Prostate gland (tissue), 2 donors: ENCODE measurements at regions not wholly inside any gene's neighbourhood (a gene's known extent, or its start where the extent isn't known, plus 50 kb on each side); places are given as distances from the start of the nearest gene placed in this dataset.

Experiments
- DNase-seq: peaks from one replicate; pipeline ENCODE4 v3.0.0-alpha.2; 2019; ENCODE audit warnings: low spot score
- H3K27ac ChIP-seq, 2 donors: fragments of 200-600 bp; sonication (generic); 2 replicates each; pipeline ENCODE4 v1.5.1; 2017 to 2019
- H3K27me3 ChIP-seq: fragments of 200-600 bp; sonication (generic); replicated peaks from 2 replicates; pipeline ENCODE4 v1.5.1; 2019; ENCODE audit not compliant: insufficient read depth
- H3K36me3 ChIP-seq, 2 donors: fragments of 200-600 bp; sonication (generic); 1 replicate in 1 of 2; 2 replicates in 1 of 2; pipeline versions ENCODE4 v1.5.1 to v1.8.1; 2017 to 2019
- H3K4me1 ChIP-seq: fragments of 200-600 bp; sonication (generic); replicated peaks from 2 replicates; pipeline ENCODE4 v1.5.1; 2019
- H3K4me3 ChIP-seq, 2 donors: fragments of 200-600 bp; sonication (generic); 2 replicates each; pipeline ENCODE4 v1.5.1; 2017 to 2019
- H3K9me3 ChIP-seq: fragments of 200-600 bp; sonication (generic); 2 replicates; pipeline ENCODE4 v1.5.1; 2017
- POLR2A ChIP-seq: fragments of 450-650 bp; IDR thresholded peaks from one replicate; pipeline ENCODE4 v1.6.1; 2016; ENCODE audit warnings: antibody characterized with exemption, mild to moderate bottlenecking
- POLR2AphosphoS5 ChIP-seq: sonication (generic); formaldehyde crosslinking; IDR thresholded peaks from one replicate; pipeline ENCODE4 v1.6.1; 2017; ENCODE audit warnings: antibody characterized with exemption
- WGBS: methylation state at CpG from one replicate; pipeline ENCODE4 v1.1.5; 2018; 5-methylcytosine and 5-hydroxymethylcytosine counted together
- intact Hi-C: fragments of 100-400 bp; cut with DNase I; formaldehyde crosslinking; loops from one replicate; pipeline ENCODE4 v1.14.2; 2022
- TF ChIP-seq, protein P1 (sequence below), 4 experiments: fragments of 200-600 bp in 2 of 4; fragments of 450-650 bp in 2 of 4; sonication (generic) in 2 of 4; IDR thresholded peaks; 1 replicate in 3 of 4; 2 replicates in 1 of 4; pipeline ENCODE4 v1.5.1; 2016 to 2019; ENCODE audit warnings: antibody characterized with exemption in 4 of 4, mild to moderate bottlenecking in 2 of 4, moderate library complexity in 2 of 4

GRCh38 chr17:65393514-65393913 is 167.9 kb downstream of the AXIN2 start:
- no peak overlapping the region for H3K27ac ChIP-seq
- H3K27me3 ChIP-seq: no peaks in the 10 kb centered on the region
- H3K4me3 ChIP-seq: no peak overlapping the region
- no peaks in the 10 kb centered on the region for H3K4me1 ChIP-seq
- TF ChIP-seq, protein P1, sequence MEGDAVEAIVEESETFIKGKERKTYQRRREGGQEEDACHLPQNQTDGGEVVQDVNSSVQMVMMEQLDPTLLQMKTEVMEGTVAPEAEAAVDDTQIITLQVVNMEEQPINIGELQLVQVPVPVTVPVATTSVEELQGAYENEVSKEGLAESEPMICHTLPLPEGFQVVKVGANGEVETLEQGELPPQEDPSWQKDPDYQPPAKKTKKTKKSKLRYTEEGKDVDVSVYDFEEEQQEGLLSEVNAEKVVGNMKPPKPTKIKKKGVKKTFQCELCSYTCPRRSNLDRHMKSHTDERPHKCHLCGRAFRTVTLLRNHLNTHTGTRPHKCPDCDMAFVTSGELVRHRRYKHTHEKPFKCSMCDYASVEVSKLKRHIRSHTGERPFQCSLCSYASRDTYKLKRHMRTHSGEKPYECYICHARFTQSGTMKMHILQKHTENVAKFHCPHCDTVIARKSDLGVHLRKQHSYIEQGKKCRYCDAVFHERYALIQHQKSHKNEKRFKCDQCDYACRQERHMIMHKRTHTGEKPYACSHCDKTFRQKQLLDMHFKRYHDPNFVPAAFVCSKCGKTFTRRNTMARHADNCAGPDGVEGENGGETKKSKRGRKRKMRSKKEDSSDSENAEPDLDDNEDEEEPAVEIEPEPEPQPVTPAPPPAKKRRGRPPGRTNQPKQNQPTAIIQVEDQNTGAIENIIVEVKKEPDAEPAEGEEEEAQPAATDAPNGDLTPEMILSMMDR (IDR thresholded peaks at IDR 0.05): no peak
- TF ChIP-seq POLR2AphosphoS5: no peak
- TF ChIP-seq POLR2A: no peak
- 61% methylated on average over 4 of the region's 4 CpGs for WGBS
- no peaks in the 10 kb centered on the region for H3K9me3 ChIP-seq
- intact Hi-C loops: no loop called here
- no peak for DNase-seq
- H3K36me3 ChIP-seq: no peaks in the 10 kb centered on the region

GRCh38 chr17:65389949-65390348 is 171.5 kb downstream of the AXIN2 start:
- no peaks in the 10 kb centered on the region for H3K4me1 ChIP-seq
- H3K36me3 ChIP-seq: no peaks in the 10 kb centered on the region
- no peaks in the 10 kb centered on the region for H3K27me3 ChIP-seq
- TF ChIP-seq POLR2AphosphoS5 (no peak), POLR2A (no peak)
- TF ChIP-seq, protein P1 (IDR thresholded peaks at IDR 0.05): no peak
- H3K27ac ChIP-seq: no peak overlapping the region
- intact Hi-C loops: no loop called here
- no peak overlapping the region for H3K4me3 ChIP-seq
- 66% methylated on average over 4 of the region's 4 CpGs for WGBS
- no peaks in the 10 kb centered on the region for H3K9me3 ChIP-seq
- no peak for DNase-seq

- no peaks in the 10 kb centered on the region for H3K9me3 ChIP-seq
- H3K27ac ChIP-seq: no peak overlapping the region
- no peaks in the 10 kb centered on the region for H3K36me3 ChIP-seq
- no peaks in the 10 kb centered on the region for H3K4me1 ChIP-seq
- no peak for TF ChIP-seq POLR2AphosphoS5
- TF ChIP-seq, protein P1 (IDR thresholded peaks at IDR 0.05): no peak
- no peak for TF ChIP-seq POLR2A
- H3K4me3 ChIP-seq: no peak overlapping the region
- no peaks in the 10 kb centered on the region for H3K27me3 ChIP-seq
- 54% methylated on average over 1 of the region's 1 CpG for WGBS
- no peak for DNase-seq
- intact Hi-C loops: no loop called here
Observed at GRCh38 chr17:65389426-65389825, 172.0 kb downstream of the AXIN2 start.

GRCh38 chr17:65388911-65389310 is 172.5 kb downstream of the AXIN2 start:
- intact Hi-C loops: no loop called here
- no peaks in the 10 kb centered on the region for H3K4me1 ChIP-seq
- no peaks in the 10 kb centered on the region for H3K9me3 ChIP-seq
- no peak for DNase-seq
- WGBS: 61% methylated on average over 1 of the region's 1 CpG
- H3K4me3 ChIP-seq: no peak overlapping the region
- TF ChIP-seq, protein P1 (IDR thresholded peaks at IDR 0.05): no peak
- TF ChIP-seq POLR2AphosphoS5 (no peak), POLR2A (no peak)
- no peak overlapping the region for H3K27ac ChIP-seq
- no peaks in the 10 kb centered on the region for H3K36me3 ChIP-seq
- H3K27me3 ChIP-seq: no peaks in the 10 kb centered on the region

DNA sequence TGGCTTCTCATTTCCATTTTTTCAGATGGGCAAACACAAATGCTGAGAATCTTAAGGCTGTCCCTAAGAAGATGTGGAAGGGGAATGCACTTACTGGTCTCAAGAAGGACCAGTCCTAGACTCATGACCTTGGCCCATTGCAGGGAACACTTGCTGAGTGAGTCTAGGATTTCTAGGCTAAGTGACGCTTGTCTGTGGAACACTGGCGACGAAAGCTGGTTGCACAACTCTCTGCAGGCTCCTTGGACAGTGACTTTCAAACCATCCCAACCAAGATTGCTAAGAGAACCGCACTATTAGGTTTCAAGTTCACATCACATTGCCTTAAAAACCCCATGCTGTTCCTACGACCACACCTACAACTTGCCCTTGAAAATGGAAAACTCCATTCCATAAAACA is 174.1 kb downstream of the AXIN2 start:
- no peak for DNase-seq
- no peak overlapping the region for H3K4me3 ChIP-seq
- H3K4me1 ChIP-seq: no peaks in the 10 kb centered on the region
- intact Hi-C loops: no loop called here
- no peak overlapping the region for H3K27ac ChIP-seq
- 90% methylated on average over 5 of the region's 5 CpGs for WGBS
- no peaks in the 10 kb centered on the region for H3K9me3 ChIP-seq
- TF ChIP-seq POLR2A: no peak
- no peak for TF ChIP-seq POLR2AphosphoS5
- TF ChIP-seq, protein P1 (IDR thresholded peaks at IDR 0.05): no peak
- no peaks in the 10 kb centered on the region for H3K27me3 ChIP-seq
- no peaks in the 10 kb centered on the region for H3K36me3 ChIP-seq
